Mucosa of descending colon (tissue), 3 donors: ENCODE measurements at regions not wholly inside any gene's neighbourhood (a gene's known extent, or its start where the extent isn't known, plus 50 kb on each side); places are given as distances from the start of the nearest gene placed in this dataset.

Source experiments
- ATAC-seq: fragments of 200-7000 bp; cut with Tn5 transposase; one replicate; pipeline ENCODE4 v1.9.1; 2020; ENCODE audit warnings: mild to moderate bottlenecking, moderate library complexity
- DNase-seq, 3 donors: peaks; one replicate each; pipeline ENCODE4 v3.0.0-alpha.2; 2020
- H3K36me3 ChIP-seq: fragments of 200-600 bp; one replicate; pipeline ENCODE4 v1.8.0; 2021; ENCODE audit warnings: low read depth, mild to moderate bottlenecking
- H3K4me1 ChIP-seq: fragments of 200-600 bp; one replicate; pipeline ENCODE4 v1.8.0; 2021; ENCODE audit warnings: low read depth, mild to moderate bottlenecking
- H3K4me3 ChIP-seq: fragments of 200-600 bp; one replicate; pipeline ENCODE4 v1.8.0; 2021; ENCODE audit warnings: mild to moderate bottlenecking
- H3K9me3 ChIP-seq: fragments of 200-600 bp; one replicate; pipeline ENCODE4 v1.8.0; 2021; ENCODE audit warnings: mild to moderate bottlenecking
- intact Hi-C, 2 donors: fragments of 100-400 bp; cut with DNase I in 1 of 2; cut with micrococcal nuclease in 1 of 2; formaldehyde crosslinking; loops; one replicate each; pipeline versions ENCODE4 v1.11.0 to v1.11.1; 2022; cut with DNase I, micrococcal nuclease
- TF ChIP-seq, protein P1 (sequence below): fragments of 200-600 bp; IDR thresholded peaks from one replicate; pipeline ENCODE4 v1.8.0; 2022; ENCODE audit warnings: antibody characterized with exemption, mild to moderate bottlenecking
- donor health status: DM: no; HTN: no; CAD: no; lungs with moderate emphysema.
- donor health status: DM: no; HTN: no; CAD: no.
- donor health status: DM: no; HTN: yes; CAD: no.

GRCh38 chr5:165882099-165882498, 2376.7 kb downstream of the MAT2B start:
- intact Hi-C loops = no loop called here
- TF ChIP-seq, protein P1, sequence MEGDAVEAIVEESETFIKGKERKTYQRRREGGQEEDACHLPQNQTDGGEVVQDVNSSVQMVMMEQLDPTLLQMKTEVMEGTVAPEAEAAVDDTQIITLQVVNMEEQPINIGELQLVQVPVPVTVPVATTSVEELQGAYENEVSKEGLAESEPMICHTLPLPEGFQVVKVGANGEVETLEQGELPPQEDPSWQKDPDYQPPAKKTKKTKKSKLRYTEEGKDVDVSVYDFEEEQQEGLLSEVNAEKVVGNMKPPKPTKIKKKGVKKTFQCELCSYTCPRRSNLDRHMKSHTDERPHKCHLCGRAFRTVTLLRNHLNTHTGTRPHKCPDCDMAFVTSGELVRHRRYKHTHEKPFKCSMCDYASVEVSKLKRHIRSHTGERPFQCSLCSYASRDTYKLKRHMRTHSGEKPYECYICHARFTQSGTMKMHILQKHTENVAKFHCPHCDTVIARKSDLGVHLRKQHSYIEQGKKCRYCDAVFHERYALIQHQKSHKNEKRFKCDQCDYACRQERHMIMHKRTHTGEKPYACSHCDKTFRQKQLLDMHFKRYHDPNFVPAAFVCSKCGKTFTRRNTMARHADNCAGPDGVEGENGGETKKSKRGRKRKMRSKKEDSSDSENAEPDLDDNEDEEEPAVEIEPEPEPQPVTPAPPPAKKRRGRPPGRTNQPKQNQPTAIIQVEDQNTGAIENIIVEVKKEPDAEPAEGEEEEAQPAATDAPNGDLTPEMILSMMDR = no peak
- peak; percentile 58 for ATAC-seq
- Histone ChIP-seq H3K4me1 (no peaks in the 10 kb centered on the region), H3K36me3 (no peaks in the 10 kb centered on the region), H3K4me3 (no peak overlapping the region), H3K9me3 (peaks cover 2% of the 10 kb centered on the region)
- DNase-seq = no peak

GRCh38 chr5:165885623-165886350, 2380.4 kb downstream of the MAT2B start:
- no peak overlapping the region for H3K4me3 ChIP-seq

DNA sequence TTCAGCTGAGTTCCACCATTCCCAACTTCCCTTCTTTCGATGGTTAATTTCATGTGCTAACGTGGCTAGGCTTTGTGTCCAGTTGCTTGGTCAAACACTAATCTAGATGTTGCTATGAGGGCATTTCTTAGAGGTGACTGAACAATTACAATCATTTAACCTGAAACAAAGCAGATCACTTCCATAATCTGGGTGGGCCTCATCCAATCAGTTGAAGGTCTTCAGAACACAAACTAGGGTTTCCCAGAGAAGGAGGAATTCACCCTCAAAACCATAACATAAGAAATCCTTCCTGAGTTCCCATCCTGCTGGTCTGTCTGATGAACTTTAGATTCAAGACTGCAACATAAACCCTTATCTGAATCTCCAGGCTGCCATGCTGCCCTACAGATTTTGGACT, 2381.7 kb downstream of the MAT2B start:
- Histone ChIP-seq H3K36me3 (no peaks in the 10 kb centered on the region), H3K4me1 (no peaks in the 10 kb centered on the region), H3K9me3 (peaks cover 1% of the 10 kb centered on the region), H3K4me3 (no peak overlapping the region)
- intact Hi-C loops = no loop called here
- DNase-seq = no peak
- TF ChIP-seq, protein P1 = no peak
- ATAC-seq = no peak

More at GRCh38 chr5:165885623-165886350, 2380.4 kb downstream of the MAT2B start:
- Histone ChIP-seq H3K36me3 (no peaks in the 10 kb centered on the region), H3K4me1 (no peaks in the 10 kb centered on the region), H3K9me3 (no peaks in the 10 kb centered on the region)
- intact Hi-C loops = no loop called here
- TF ChIP-seq, protein P1 = no peak
- ATAC-seq (no peak), DNase-seq (no peak)

GRCh38 chr5:165892383-165892782, 2387.0 kb downstream of the MAT2B start:
- no peak overlapping the region for H3K4me3 ChIP-seq
- H3K4me1 ChIP-seq = no peaks in the 10 kb centered on the region
- intact Hi-C loops = no loop called here
- no peak for ATAC-seq
- no peaks in the 10 kb centered on the region for H3K36me3 ChIP-seq
- no peak for DNase-seq
- H3K9me3 ChIP-seq = peaks cover 3% of the 10 kb centered on the region
- TF ChIP-seq, protein P1 = no peak

GRCh38 chr5:165894916-165895315, 2389.5 kb downstream of the MAT2B start:
- Histone ChIP-seq H3K9me3 (peaks cover 12% of the 10 kb centered on the region), H3K36me3 (no peaks in the 10 kb centered on the region), H3K4me3 (no peak overlapping the region), H3K4me1 (no peaks in the 10 kb centered on the region)
- ATAC-seq = no peak
- no peak for DNase-seq
- TF ChIP-seq, protein P1 = no peak
- intact Hi-C loops = no loop called here
